Thyroid gland (tissue), 4 donors: ENCODE measurements at regions not wholly inside any gene's neighbourhood (a gene's known extent, or its start where the extent isn't known, plus 50 kb on each side); places are given as distances from the start of the nearest gene placed in this dataset.

Experiments
- CTCF ChIP-seq, 6 experiments: fragments of 200-600 bp in 3 of 6; fragments of 450-650 bp in 3 of 6; sonication (generic) in 3 of 6; IDR thresholded peaks; one replicate each; pipeline ENCODE4 v1.5.1; 2016 to 2019; ENCODE audit warnings: antibody characterized with exemption in 6 of 6, mild to moderate bottlenecking in 2 of 6, inconsistent platforms in 1 of 6, moderate library complexity in 1 of 6
- POLR2A ChIP-seq, 2 donors: fragments of 450-650 bp; IDR thresholded peaks; one replicate each; pipeline ENCODE4 v1.6.1; 2017; ENCODE audit warnings: antibody characterized with exemption in 2 of 2, mild to moderate bottlenecking in 2 of 2, moderate library complexity in 1 of 2

- TF ChIP-seq CTCF (IDR thresholded peaks at IDR 0.05) (no peak), POLR2A (IDR thresholded peaks at IDR 0.05) (no peak)
Measured at GRCh38 chr1:209444961-209445360, 138.6 kb upstream of the CAMK1G start.
